ENCODE measurements at regions not wholly inside any gene's neighbourhood (a gene's known extent, or its start where the extent isn't known, plus 50 kb on each side); places are given as distances from the start of the nearest gene placed in this dataset.

DNA sequence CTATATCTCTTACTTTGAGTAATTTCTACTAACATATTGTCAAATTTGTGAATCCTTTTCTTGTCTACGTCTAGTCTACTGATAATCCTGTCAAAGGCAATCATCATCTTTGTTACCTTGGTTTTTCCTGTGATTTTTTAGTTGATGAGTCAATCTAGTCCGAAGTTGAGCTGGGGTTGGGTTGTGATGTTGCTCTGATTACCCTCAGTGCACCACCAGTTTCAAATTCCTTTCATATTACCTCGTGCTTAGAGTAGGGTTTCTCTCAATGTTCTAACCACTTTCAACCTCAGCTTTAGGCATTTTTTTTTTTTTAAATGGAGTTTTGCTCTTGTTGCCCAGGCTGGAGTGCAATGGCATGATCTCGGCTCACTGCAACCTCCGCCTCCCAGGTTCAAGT, 186.8 kb downstream of the BTG1 start:
- no peak for TF ChIP-seq YY1 (IDR thresholded peaks at IDR 0.05; ENCODE audit: insufficient read depth, insufficient read length)
- no peak for TF ChIP-seq SUZ12 (IDR thresholded peaks at IDR 0.05; ENCODE audit: extremely low read depth, insufficient read depth, insufficient read length)
